DMS153 treated with DMSO at 0.1 percent for 48 hours (cell line): ENCODE measurements at regions not wholly inside any gene's neighbourhood (a gene's known extent, or its start where the extent isn't known, plus 50 kb on each side); places are given as distances from the start of the nearest gene placed in this dataset.
"Not testable (repeated sequence)": the region's sequence is repeated elsewhere in the genome, so short reads cannot be mapped to it uniquely, and the experiment has no call there.

Experiments used
- DNase-seq: peaks from one replicate; lab custom pipeline; 2025; ENCODE audit not compliant: unreplicated experiment; lab: John Stamatoyannopoulos, UW

GRCh38 chr12:60684988-60685655 lies 1089.3 kb downstream of the SLC16A7 start:
- DNase-seq = no peak

- DNase-seq = no peak
These were observed 1093.3 kb downstream of the SLC16A7 start for GRCh38 chr12:60689137-60689536.

GRCh38 chr12:60693019-60693626 lies 1097.3 kb downstream of the SLC16A7 start:
- DNase-seq = no peak

- DNase-seq = no peak
These were observed 1108.5 kb downstream of the SLC16A7 start for GRCh38 chr12:60704171-60704914.

GRCh38 chr12:60710246-60710645 lies 1114.4 kb downstream of the SLC16A7 start:
- DNase-seq = no peak

GRCh38 chr12:60714141-60714900 lies 1118.5 kb downstream of the SLC16A7 start:
- DNase-seq = no peak

GRCh38 chr12:60724475-60724874 lies 1128.6 kb downstream of the SLC16A7 start:
- DNase-seq = no peak

GRCh38 chr12:60724984-60725383 lies 1129.2 kb downstream of the SLC16A7 start:
- DNase-seq = no peak

- DNase-seq = no peak
These were observed 1156.8 kb downstream of the SLC16A7 start for GRCh38 chr12:60752589-60752988.

- no peak for DNase-seq
These were observed 1162.4 kb downstream of the SLC16A7 start for GRCh38 chr12:60758224-60758623.

- no peak for DNase-seq
These were observed 1165.1 kb downstream of the SLC16A7 start for GRCh38 chr12:60760965-60761364.

- not testable (repeated sequence) for DNase-seq
These were observed 1205.3 kb downstream of the SLC16A7 start for GRCh38 chr12:60801166-60801565.

GRCh38 chr12:60803147-60803546 lies 1207.3 kb downstream of the SLC16A7 start:
- DNase-seq = no peak

- DNase-seq = no peak
These were observed 1209.5 kb downstream of the SLC16A7 start for GRCh38 chr12:60805364-60805763.

GRCh38 chr12:60819794-60820193 lies 1224.0 kb downstream of the SLC16A7 start:
- DNase-seq = no peak

- DNase-seq = no peak
These were observed 1226.8 kb downstream of the SLC16A7 start for GRCh38 chr12:60822580-60822979.

- DNase-seq = no peak
These were observed 1234.6 kb downstream of the SLC16A7 start for GRCh38 chr12:60830381-60830780.

GRCh38 chr12:60832290-60832689 lies 1236.5 kb downstream of the SLC16A7 start:
- DNase-seq = no peak

- no peak for DNase-seq
These were observed 1238.5 kb downstream of the SLC16A7 start for GRCh38 chr12:60834372-60834771.

GRCh38 chr12:60834806-60835205 lies 1239.0 kb downstream of the SLC16A7 start:
- DNase-seq = no peak

- no peak for DNase-seq
These were observed 1240.8 kb downstream of the SLC16A7 start for GRCh38 chr12:60836651-60837050.
